ENCODE measurements at regions not wholly inside any gene's neighbourhood (a gene's known extent, or its start where the extent isn't known, plus 50 kb on each side); places are given as distances from the start of the nearest gene placed in this dataset.

DNA sequence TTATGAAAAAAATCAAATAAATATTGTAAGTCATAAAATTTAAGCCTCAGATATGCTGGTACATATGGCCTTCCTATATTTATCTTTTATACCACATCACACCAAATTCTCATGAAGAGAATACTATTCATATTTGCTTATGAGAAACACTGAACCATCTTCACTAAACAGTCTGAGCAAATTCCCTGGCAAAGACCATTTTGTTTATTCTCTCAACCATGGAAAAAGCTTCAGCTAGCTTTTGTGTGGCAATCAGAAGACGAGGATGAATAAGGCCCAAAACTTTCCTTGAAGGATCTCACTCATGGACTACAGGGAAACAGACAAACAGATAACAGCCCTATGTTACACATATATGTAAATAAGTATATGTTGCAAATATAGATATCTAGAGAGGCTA lies 252.1 kb downstream of the TMX3 start:
- no peak for DNase-seq

DNA sequence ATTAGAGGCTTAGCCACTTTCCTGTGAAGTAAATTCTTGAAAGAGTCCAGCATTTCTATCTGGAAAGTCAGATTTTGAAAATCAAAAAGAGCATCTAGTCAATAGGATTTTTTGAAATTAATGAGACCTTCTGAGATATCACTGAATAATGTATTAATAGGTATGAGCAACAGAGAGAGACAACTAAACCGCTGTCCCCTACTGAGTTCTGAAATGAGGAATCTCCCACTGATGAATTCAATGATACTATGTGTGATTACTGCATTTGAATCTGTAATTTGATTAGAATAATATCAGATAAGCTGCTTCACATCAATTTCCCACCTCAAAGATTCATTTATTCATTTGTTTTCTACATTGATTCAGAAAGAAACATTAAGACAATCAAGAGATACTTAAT lies 252.8 kb downstream of the TMX3 start:
- DNase-seq, result no peak

DNA sequence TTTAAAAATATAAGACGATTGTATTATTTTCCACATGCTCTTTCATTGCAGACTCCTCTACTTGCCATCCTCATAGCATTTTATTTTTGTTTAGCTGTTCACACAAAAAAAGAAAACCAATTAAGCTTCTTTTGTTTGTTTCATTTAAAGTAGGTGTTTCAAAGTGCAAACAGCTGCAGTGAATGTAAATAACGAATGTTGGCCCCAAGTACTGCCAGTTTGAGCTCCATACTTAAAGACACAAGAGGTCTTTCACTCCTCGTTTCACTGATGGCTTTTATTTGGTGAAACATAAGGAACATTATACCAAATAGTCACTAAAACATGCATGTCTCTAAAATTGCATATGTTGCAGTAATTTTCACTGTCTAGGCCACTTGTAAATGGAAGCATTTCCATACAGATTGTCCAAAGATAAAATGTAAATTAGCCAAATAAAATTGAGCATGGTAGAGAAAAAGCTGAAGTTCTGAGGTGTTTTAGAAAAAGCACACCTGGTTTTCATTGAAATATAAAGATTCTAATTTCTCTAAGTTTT lies 253.4 kb downstream of the TMX3 start:
- DNase-seq, result no peak

DNA sequence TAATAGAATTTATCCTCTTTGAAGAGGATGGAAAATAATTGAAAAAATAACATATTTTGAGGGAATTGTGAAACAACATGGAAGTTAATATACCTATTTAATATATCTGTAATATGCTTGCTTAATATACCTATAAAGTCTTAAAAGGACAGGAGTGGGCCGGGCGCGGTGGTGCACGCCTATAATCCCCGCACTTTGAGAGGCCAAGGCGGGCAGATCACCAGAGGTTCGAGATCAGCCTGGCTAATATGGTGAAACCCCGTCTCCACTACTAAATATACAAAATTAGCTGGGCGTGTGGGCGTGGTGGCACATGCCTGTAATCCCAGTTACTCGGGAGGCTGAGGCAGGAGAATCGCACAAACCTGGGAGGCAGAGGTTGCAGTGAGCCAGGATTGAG lies 254.9 kb downstream of the TMX3 start:
- no peak for DNase-seq

DNA sequence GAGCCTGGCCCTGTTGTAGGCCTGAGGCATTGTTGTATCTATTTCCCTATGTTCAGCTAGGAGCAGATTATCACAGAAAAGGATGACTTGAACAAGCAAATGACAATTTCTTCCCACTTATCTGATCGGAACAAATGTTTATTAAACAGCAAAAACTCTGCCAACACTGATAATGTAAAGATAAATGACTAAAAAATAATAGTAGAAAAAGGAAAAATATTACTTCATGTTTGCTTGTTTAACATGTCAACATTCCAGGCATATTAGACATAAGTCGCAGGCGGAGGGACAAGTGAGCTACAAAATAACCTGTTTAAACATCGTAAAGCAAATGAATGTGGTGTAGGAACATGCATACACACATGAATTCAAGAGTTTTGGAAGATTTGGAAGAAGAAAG lies 257.9 kb downstream of the TMX3 start:
- no peak for DNase-seq

DNA sequence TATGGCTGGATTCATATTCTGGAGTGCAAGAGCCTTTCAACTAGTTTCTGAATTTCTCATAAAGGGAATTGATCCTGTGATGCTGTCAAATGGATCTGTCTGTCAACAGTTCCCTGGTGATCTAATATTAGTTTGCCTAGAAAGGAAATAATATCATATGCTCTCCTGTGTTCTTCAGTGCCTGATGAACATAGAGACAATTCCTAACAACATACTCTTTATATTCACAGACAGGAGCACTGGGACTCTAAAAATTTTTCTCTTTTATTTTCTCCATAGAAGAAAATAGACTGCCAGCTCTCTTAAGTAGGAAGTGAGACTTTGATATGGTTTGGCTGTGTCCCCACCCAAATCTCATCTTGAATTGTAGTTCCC lies 259.7 kb downstream of the TMX3 start:
- no peak for DNase-seq

DNA sequence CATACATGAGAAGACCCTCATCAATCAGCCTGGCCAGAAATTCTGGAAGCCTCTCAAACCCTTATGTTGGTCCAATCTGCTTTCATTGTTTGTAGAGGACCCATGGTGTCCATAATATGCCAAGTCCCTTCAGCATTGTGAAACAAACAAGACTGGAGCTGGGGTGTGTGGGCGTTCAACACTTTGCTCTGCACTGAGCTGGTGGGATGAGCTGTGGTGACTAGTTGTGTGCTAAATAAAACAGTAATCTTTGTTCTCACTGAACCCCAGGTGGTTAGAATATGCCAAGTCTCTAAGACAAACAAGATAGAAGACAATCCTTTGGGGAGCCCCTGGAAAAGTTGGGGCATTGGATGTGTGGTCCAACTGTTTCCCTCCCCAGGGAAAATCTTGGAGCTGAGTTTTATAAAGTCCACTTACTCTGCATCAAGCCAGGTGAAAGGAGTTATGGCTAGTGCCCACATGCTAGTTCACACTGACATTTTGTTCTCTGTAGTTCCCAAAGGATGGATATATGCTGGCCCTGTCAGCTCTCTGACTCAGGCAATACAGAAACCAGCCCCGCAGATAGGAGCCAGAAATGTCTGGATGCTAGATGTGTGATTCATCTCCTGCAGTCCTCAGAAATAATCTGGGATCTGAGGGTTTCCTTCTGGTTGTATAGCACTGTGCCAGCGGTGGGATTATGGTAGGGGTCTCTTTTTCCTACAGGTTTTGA lies 260.2 kb downstream of the TMX3 start:
- no peak for DNase-seq

DNA sequence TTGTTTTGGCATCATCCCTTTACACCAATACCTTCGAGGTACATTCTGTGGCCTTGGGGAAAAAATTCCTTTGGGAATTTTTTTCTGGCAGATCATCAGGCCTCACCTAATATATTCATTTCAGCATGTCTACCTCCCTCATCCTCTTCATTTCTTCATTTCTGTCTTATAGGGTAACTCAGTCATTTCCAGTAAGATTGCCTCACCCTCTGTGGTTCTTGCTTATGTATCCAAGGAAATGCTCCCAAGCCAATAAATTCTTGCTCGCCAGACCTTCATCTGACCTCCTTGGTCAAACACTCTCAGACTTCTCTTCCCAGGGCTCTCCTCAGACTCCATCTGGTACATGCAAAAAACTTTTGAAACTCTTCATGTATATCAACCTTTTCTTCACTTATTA lies 265.6 kb downstream of the TMX3 start:
- no peak for DNase-seq

DNA sequence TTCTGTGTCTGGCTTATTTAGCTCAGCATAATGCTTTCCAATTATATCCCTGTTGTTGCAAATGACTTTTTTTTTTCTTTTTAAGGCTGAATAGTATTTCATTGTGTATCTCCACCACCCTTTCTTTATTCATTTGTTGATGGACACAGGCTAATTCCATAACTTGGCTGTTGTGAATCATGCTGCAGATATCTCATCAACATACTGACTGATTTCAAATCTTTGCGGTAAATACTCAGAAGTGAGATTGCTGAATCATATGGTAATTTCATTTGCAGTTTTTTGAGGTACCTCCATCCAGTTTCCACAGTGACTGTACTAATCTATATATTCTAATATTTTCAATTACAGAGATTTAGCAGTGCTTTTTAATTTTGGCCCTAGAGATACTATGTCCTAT lies 266.2 kb downstream of the TMX3 start:
- no peak for DNase-seq

DNA sequence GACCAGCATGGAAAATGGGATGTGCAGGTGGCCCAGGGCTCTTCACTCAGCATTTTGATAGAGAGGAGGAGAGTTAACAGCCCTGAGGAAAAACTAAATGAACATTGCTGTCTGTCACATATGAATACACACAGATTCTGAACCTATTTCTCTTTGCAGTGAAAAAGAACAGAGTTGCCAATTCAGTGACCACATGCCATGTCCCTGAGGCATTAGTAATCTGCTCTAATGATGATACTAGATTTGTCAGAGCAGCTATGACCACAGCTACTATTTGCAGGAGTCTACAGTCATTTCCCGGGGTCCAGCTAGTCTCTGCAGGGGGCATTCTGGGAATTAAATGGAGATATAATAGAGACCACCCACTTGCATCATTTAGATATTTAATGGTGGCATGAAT lies 267.6 kb downstream of the TMX3 start:
- DNase-seq, result no peak

DNA sequence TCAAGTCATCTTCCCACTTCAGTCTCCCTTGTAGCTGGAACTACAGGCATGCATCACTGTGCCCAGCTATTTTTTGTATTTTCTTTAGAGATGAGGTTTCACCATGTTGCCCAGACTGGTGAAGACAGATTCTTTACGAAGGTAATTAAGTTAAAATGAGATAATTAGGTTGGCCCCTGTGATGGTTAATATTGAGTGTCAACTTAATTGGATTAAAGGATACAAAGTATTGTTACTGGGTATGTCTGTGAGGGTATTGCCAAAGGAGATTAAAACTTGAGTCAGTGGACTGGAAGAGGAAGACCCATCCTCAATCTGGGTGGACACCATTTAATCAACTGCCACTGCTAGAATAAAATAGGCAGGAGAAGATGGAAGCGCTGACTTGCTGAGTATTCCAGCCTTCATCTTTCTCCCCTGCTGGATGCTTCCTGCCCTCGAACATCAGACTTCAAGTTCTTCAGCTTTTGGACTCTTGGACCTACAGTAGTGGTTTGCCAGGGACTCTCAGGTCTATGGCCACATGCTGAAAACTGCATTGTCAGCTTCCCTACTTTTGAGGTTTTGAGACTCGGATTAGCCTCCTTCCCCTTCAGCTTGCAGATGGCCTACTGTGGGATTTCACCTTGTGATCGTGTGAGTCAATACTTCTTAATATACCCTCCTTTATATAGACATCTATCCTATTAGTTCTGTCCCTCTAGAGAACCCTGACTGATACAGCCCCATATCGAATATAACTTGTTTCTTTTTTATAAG lies 269.1 kb downstream of the TMX3 start:
- DNase-seq, result no peak

DNA sequence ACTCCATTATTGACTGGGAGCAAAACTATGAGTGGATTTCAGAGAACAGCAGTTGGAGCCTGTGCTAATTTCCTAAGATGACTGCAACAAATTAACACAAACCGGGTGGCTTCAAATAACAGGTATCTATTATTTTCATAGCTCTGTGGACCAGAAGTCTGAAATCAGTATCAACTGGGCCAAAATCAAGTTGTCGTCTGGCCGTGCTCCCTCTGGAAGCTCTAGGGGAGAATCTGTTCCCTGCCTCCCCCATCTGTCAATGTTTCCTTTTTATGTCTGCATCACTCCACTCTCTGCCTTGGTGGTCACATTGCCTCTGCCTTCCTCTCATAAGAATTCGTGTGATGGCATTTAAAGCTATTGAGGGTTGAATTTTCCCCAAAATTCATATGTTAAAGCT lies 269.8 kb downstream of the TMX3 start:
- DNase-seq, result no peak

DNA sequence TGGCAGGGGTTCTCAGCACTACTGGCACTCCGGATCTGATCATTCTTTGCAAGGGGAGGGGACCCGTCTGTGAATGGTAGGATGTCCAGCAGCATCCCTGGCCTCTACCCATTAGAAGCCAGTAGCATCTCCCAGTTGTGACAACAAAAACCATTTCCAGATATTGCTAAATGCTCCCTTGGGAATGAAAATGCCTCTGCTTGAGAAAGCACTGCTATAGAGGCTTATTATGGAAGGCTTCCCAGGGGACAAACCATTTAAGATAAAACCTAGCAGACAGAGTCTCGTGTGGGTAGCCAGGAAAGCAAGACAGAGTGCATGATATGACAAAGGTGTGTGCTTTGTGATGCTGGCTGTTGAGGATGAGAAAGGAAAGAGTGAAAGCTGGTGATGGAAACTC lies 273.7 kb downstream of the TMX3 start:
- no peak for DNase-seq

DNA sequence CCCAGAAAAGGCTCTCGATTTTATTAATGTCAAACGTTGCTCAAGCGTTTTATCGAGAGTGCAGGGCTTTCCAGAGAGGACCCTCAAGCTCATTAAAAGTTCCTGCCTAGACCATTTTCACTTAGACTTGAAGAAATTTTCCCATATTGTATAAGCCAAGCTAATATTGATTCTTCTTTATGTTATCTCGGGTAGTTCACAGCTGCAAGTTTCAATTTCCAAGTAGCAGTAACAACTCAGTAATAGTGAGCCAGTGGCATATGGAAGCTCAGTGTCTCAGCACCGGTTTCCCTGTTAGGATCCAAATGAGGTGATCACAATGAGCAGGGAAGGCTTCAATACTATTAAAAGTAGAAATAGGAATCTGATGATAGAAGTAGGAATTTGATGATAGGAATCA lies 274.5 kb downstream of the TMX3 start:
- no peak for DNase-seq

DNA sequence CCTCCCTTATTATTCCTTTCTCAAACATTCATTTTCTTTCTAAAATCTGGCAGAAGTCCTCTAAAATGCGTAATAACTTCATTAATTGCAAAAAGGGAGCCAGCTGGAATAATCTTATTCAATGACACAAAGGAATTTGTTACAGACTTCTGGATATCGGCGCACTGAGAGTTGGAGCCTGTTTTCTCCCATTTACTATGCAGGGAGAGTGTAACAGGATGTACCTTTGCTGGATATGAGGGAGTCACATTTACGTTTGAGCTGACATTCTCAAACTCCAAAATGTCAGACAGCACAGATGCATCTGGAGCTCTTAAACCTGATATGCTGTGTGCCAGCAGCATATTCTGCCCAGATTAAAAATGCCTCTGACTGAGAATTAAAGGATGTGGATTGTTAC lies 275.3 kb downstream of the TMX3 start:
- DNase-seq, result no peak

DNA sequence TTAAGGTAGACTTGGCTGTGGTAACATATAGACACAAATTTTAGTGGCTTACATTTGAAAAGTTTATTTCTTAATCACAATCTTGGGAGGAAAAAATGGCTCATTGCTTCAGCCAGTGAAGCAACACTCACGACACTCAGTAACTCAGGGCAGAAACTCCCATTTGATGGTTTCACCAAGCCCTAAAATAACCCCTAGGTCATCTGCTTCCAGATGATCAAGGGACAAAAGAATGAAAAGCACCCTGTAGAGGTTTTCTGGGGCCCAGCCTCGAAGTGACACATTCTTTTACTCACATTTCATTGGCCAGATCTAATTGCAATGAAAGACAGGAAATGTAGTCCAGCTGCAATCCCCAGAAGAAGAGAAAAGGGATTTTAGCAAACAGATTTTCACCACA lies 275.9 kb downstream of the TMX3 start:
- no peak for DNase-seq

DNA sequence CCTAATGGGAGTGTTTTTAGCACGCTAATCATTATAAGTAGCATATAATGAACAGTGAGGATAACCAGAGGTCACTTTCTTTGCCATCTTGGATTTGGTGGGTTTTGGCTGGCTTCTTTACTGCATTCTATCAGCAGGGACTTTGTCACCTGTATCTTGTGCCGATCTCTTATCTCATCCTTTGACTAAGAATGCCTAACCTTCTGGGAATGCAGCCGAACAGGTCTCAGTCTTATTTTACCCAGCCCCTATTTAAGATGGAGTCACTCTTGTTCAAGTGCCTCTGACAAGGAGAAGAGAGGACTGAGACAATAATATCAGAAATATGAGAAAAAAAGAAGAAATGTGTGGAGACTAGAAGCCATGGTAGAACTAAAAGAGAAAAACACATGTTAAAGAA lies 276.4 kb downstream of the TMX3 start:
- DNase-seq, result no peak

DNA sequence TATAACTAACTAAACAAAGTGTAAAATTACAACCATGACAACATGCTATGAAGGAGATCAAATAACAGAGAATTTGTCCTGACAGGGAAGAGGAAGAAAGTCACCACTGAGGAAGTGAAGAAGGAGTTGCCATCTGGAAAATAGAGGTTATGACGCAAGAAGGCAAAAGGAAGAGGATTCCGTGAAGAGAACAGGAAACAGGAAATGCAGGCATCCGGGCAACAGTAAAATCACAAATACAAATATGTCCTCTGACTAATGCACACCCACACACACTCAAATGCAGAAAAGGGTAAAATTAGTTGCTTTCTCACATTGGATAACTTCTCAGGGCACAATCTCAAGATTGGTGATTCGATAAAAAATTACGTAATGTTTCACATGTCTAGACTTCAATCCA lies 278.4 kb downstream of the TMX3 start:
- DNase-seq, result no peak

DNA sequence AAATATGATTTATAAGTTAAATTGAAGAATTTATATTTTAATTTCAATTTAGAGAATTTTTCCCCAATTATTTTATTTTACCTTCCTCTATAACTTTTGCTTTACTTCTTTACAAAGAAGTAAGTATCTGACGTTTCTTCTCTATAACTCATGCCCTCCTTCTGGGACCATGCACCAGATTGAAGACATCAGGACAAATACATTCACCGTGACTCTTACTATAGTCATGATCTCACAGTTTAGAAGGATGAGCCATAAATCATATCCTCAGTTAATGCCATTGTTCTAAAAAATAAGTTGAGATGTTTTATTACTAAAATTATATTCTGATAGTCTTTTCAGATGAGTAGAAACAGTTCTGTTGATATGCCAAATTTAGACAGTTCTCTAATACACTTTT lies 279.3 kb downstream of the TMX3 start:
- DNase-seq, result no peak

DNA sequence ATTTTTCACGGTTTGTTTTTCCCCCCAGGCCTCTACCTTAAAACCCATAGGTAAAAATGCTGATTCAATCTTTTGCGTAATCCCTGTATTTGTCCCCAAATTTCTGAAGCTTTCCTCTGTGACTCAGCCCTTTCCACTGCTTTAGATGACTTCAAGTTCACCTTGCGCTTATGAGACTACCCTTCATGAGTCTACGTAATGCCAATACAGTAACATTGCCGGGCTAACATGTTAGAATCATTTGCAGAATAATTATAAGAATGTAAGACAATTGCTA lies 283.0 kb downstream of the TMX3 start:
- DNase-seq, result no peak

DNA sequence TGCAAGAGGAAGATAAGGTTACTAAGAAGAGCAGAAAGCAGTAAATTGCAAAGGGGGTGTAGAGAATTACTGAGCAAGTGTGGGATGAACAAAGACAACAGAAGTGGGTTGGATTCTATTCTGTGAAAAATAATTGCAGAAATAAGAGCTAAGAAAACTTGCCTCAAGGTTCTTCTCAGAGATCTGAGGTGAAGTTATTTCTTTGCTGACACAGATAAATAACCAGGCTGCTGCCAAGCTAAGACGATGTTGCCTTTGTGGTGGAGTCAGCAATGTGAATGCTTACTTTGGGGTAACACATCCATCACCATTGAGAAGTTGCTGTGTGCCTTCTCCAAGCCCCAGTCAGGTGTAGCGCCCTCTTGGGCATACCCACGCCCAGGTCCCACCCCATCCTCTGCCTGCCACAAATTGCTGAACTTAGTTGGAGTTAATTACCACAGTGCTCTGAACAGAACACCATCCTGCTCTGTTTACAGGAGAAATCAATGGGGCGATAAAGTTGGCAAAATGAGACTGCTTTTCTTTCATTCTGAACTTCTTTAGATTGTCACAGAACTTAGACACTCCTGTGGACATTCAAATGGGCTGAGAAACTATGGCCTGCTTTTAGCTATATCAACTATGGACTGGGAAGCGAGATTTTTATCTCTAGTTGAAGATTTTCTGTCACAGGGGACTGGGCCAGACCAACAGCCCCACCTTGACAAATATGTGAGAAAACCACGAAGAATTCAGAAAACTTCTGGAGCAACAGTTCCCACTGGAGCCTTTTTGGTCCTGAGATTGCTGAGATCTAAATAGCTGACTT lies 283.6 kb downstream of the TMX3 start:
- no peak for DNase-seq

DNA sequence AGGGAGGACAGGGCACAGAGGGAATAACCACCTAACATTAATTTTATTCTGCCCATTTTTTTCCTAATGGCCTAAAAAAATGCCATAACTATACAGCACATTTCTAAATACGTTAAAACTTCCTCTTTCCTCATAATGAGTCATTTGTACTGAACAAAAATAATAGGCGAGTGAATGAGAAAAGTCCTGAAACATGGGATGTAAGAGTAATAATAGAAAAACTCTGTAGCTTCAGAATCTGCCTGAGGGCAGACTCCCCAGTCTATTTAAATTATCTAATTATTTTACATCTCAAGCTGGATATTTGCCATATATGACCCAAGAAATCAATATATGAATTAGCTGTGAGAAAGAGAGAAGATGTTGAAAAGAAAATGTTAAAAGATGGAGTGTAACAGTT lies 285.1 kb downstream of the TMX3 start:
- no peak for DNase-seq

DNA sequence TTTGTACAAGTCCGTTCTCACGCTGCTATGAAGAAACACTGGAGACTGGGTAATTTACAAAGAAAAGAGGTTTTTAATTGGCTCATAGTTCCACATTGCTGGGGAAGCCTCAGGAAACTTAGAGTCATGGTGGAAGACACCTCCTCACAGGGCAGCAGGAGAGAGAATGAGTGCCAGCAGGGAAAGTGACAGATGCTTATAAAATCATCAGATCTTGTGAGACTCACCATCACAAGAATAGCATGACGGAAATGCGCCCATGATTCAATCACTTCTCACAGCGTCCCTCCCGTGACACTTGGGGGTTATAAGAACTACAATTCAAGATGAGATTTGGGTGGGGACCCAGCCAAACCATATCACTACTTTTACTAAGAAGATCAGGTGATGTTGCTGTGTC lies 285.8 kb downstream of the TMX3 start:
- no peak for DNase-seq

DNA sequence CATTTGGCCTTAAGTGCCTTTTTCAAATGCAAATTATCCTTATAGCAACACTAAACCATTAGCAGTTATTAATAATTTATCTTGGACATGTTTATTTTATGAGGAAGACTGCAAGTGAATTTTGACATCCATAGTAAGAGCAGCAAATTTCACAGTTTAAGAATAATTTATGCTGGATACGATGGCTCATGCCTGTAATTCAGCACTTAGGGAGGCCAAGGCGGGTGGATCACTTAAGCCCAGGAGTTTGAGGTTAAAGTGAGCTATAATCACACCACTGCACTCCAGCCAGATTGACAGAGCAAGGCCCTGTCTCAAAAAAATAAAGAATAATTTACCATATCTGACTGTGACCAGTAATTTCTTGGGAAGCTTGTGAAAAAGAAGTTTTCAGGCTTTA lies 286.2 kb downstream of the TMX3 start:
- no peak for DNase-seq
